PC-9 (cell line): ENCODE measurements at regions not wholly inside any gene's neighbourhood (a gene's known extent, or its start where the extent isn't known, plus 50 kb on each side); places are given as distances from the start of the nearest gene placed in this dataset.

ENCODE experiments used
- BruUV-seq: library from RNA; stranded (reverse); fragments of 400-500 nt; replicated peaks from 2 replicates; lab custom pipeline; 2021; lab: Mats Ljungman, UMichigan
- CTCF ChIA-PET: fragments of 300-600 bp; sonication (Branson Sonifier 250); formaldehyde crosslinking; loops from one replicate; lab custom pipeline; 2022; ENCODE audit warnings: antibody characterized with exemption; lab: Charles Lee
- POLR2A ChIA-PET: fragments of 300-600 bp; sonication (Branson Sonifier 250); formaldehyde crosslinking; loops from one replicate; lab custom pipeline; 2022; ENCODE audit warnings: antibody characterized with exemption; ENCODE audit not compliant: unreplicated experiment; lab: Charles Lee
- DNase-seq, 2 experiments: peaks; one replicate each; pipeline versions ENCODE4 v3.0.0 to v3.0.0-alpha.2; 2015 to 2022; ENCODE audit warnings: mixed read lengths in 1 of 2
- H2AFZ ChIP-seq: fragments of 200-600 bp; sonication (generic); 2 replicates; pipeline ENCODE4 v1.8.1; 2017; ENCODE audit warnings: antibody characterized with exemption
- H3F3A ChIP-seq: fragments of 200-600 bp; sonication (generic); 2 replicates; pipeline ENCODE4 v1.8.1; 2017; ENCODE audit warnings: antibody characterized with exemption, mild to moderate bottlenecking, low read depth; ENCODE audit not compliant: insufficient read depth
- H3K27ac ChIP-seq: fragments of 200-600 bp; sonication (generic); 2 replicates; pipeline ENCODE4 v1.6.1; 2016; ENCODE audit warnings: mixed run types
- H3K27me3 ChIP-seq: fragments of 200-600 bp; sonication (generic); 2 replicates; pipeline ENCODE4 v1.6.1; 2016; ENCODE audit warnings: low read depth, mixed run types; ENCODE audit not compliant: insufficient read depth
- H3K36me3 ChIP-seq: fragments of 200-600 bp; sonication (generic); 2 replicates; pipeline ENCODE4 v1.6.1; 2016; ENCODE audit warnings: low read depth, mixed run types
- H3K4me1 ChIP-seq: fragments of 200-600 bp; sonication (generic); replicated peaks from 2 replicates; pipeline ENCODE4 v1.6.1; 2016; ENCODE audit warnings: mixed run types; ENCODE audit not compliant: insufficient read depth
- H3K4me2 ChIP-seq: fragments of 200-600 bp; sonication (generic); 2 replicates; pipeline ENCODE4 v1.6.1; 2017; ENCODE audit warnings: mixed run types
- H3K4me3 ChIP-seq: fragments of 200-600 bp; sonication (generic); 2 replicates; pipeline ENCODE4 v1.6.1; 2016; ENCODE audit warnings: mixed run types
- H3K79me2 ChIP-seq: fragments of 200-600 bp; sonication (generic); 2 replicates; pipeline ENCODE4 v1.6.1; 2017; ENCODE audit warnings: low read depth, mixed run types
- H3K9me2 ChIP-seq: fragments of 200-600 bp; sonication (generic); 2 replicates; pipeline ENCODE4 v1.8.1; 2017; ENCODE audit warnings: mild to moderate bottlenecking; ENCODE audit not compliant: insufficient read depth
- H3K9me3 ChIP-seq: fragments of 200-600 bp; sonication (generic); 2 replicates; pipeline ENCODE4 v1.8.1; 2016; ENCODE audit warnings: low read depth; ENCODE audit not compliant: insufficient read depth
- H4K20me1 ChIP-seq: fragments of 200-600 bp; sonication (generic); 2 replicates; pipeline ENCODE4 v1.8.1; 2017; ENCODE audit not compliant: insufficient read depth
- CTCF ChIP-seq: fragments of 200-600 bp; sonication (generic); conservative IDR thresholded peaks from 2 replicates; pipeline ENCODE4 v1.6.1; 2017; ENCODE audit warnings: mixed run types, antibody characterized with exemption, mild to moderate bottlenecking, moderate library complexity
- EZH2 ChIP-seq: fragments of 200-600 bp; sonication (generic); IDR thresholded peaks from 2 replicates; pipeline ENCODE4 v1.8.0; 2017; ENCODE audit warnings: antibody characterized with exemption, low read depth
- intact Hi-C: fragments of 100-400 bp; cut with micrococcal nuclease; formaldehyde crosslinking; loops from one replicate; pipeline ENCODE4 v1.10.0; 2022; ENCODE audit not compliant: unreplicated experiment

DNA sequence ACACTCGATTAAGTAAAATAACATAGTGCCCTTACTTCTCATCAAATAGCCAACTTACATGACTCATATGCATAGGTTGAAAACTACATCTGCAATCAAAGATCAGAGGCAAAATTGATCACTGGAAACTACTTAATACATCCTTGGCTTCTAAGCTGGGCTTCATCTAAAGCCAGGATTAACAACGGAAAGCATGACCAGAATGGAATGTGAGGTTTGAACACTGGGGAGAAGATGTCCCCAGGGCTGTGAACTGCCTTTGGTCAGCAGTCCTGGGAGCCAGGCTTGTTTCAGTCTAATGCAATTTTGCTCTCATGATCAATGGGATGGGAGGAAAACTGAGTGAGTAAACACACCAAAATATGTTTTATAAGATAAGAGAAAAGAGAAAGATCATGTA is 192.5 kb upstream of the TTC29 start:
- DNase-seq, result no peak
- H3K4me1 ChIP-seq, result no peaks in the 10 kb centered on the region
- H3K79me2 ChIP-seq, result no peaks in the 10 kb centered on the region
- no peaks in the 10 kb centered on the region for H3K36me3 ChIP-seq
- no peaks in the 10 kb centered on the region for H3K27me3 ChIP-seq
- no peaks in the 10 kb centered on the region for H3K9me3 ChIP-seq
- intact Hi-C loops, result no loop called here
- POLR2A ChIA-PET, result no interaction called here
- H3K9me2 ChIP-seq, result no peaks in the 10 kb centered on the region
- no peak overlapping the region for H3K27ac ChIP-seq
- no peak overlapping the region for H2AFZ ChIP-seq
- no peaks in the 10 kb centered on the region for H3F3A ChIP-seq
- CTCF ChIA-PET, result no interaction called here
- no peak overlapping the region for H3K4me2 ChIP-seq
- TF ChIP-seq CTCF (no peak), EZH2 (no peak)
- no TSS peak for BruUV-seq
- no peaks in the 10 kb centered on the region for H4K20me1 ChIP-seq
- no peak overlapping the region for H3K4me3 ChIP-seq

DNA sequence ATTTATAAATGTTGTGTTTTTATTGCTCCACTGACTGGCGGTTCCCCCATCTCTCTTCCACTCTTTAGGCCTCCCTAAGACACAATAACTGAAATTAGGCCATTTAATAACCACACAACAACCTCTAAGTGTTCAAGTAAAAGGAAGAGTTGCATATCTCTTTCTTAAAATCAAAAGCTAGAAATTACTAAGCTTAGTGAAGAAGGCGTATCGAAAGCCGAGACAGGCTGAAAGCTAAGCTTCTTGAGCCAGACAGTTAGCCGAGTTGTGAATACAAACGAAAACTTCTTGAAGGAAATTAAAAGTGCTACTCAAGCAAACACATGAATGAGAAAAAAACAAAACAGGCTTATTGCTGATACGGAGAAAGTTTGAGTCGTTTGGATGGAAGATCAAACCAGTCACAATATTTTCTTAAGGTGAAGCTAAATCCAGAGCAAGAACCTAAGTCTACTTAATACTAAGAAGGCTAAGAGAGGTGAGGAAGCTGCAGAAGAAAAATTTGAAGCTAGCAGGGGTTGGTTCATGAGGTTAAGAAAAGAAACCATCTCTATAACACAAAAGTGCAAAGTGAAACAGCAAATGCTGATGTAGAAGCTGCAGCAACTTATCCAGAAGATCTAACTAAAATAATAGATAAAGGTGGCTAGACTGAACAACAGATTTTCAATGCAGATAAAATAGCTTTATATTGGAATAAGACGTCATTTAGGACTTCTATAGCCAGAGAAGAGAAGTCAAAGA is 194.0 kb upstream of the TTC29 start:
- Histone ChIP-seq H3K4me2 (no peak overlapping the region), H3K27me3 (no peaks in the 10 kb centered on the region), H2AFZ (no peak overlapping the region), H4K20me1 (no peaks in the 10 kb centered on the region), H3K79me2 (no peaks in the 10 kb centered on the region), H3K4me1 (no peaks in the 10 kb centered on the region), H3K9me2 (no peaks in the 10 kb centered on the region), H3K36me3 (no peaks in the 10 kb centered on the region), H3F3A (no peaks in the 10 kb centered on the region), H3K4me3 (no peak overlapping the region), H3K9me3 (no peaks in the 10 kb centered on the region), H3K27ac (no peak overlapping the region)
- ChIA-PET POLR2A (no interaction called here), CTCF (no interaction called here)
- no TSS peak for BruUV-seq
- no peak for TF ChIP-seq CTCF
- no peak for TF ChIP-seq EZH2
- intact Hi-C loops, result no loop called here
- no peak for DNase-seq

- intact Hi-C loops, result no loop called here
- Histone ChIP-seq H3K9me3 (no peaks in the 10 kb centered on the region), H3K27me3 (no peaks in the 10 kb centered on the region), H3K27ac (no peak overlapping the region), H3F3A (no peaks in the 10 kb centered on the region), H4K20me1 (no peaks in the 10 kb centered on the region), H3K36me3 (no peaks in the 10 kb centered on the region), H2AFZ (no peak overlapping the region), H3K79me2 (no peaks in the 10 kb centered on the region), H3K9me2 (no peaks in the 10 kb centered on the region), H3K4me3 (no peak overlapping the region), H3K4me2 (no peak overlapping the region), H3K4me1 (no peaks in the 10 kb centered on the region)
- POLR2A ChIA-PET, result no interaction called here
- no peak for DNase-seq
- no peak for TF ChIP-seq CTCF
- no peak for TF ChIP-seq EZH2
- BruUV-seq, result no TSS peak
- CTCF ChIA-PET, result no interaction called here
These were observed 206.1 kb upstream of the TTC29 start for GRCh38 chr4:147151763-147152162.
